Esophagus muscularis mucosa (tissue), 4 donors: ENCODE measurements at regions not wholly inside any gene's neighbourhood (a gene's known extent, or its start where the extent isn't known, plus 50 kb on each side); places are given as distances from the start of the nearest gene placed in this dataset.

Source experiments
- EP300 ChIP-seq: sonication (generic); formaldehyde crosslinking; IDR thresholded peaks from one replicate; pipeline ENCODE4 v1.6.1; 2017; ENCODE audit warnings: antibody characterized with exemption
- POLR2A ChIP-seq: fragments of 450-650 bp; IDR thresholded peaks from one replicate; pipeline ENCODE4 v1.6.1; 2017; ENCODE audit warnings: antibody characterized with exemption, moderate library complexity, mild to moderate bottlenecking, low read depth
- POLR2AphosphoS5 ChIP-seq, 2 donors: sonication (generic); formaldehyde crosslinking; IDR thresholded peaks; one replicate each; pipeline ENCODE4 v1.6.1; 2017; ENCODE audit warnings: antibody characterized with exemption in 2 of 2
- TF ChIP-seq, protein P1 (sequence below), 3 experiments: fragments of 200-600 bp in 2 of 3; fragments of 450-650 bp in 1 of 3; sonication (generic) in 2 of 3; IDR thresholded peaks; one replicate each; pipeline ENCODE4 v1.5.1; 2017 to 2019; ENCODE audit warnings: antibody characterized with exemption in 3 of 3, mild to moderate bottlenecking in 2 of 3, moderate library complexity in 1 of 3

DNA sequence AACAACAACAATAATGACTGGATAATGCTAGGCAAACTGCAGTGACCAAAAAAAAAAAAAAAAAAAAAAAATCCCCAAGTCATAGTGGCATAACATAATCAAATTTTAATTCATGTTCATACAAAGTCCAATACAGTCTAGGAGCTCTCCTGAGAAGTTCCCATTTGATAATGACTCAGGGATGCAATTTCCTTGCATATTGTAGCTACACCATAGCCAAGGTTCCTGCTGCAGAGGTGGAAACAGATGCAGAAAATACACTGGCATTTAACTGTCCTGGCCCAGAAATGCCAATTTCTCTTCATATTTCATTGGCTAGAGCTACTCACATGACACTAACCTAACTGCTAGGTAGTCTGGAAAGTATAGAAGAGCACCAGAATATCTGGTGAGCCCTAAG lies 72.2 kb upstream of the SLC12A2 start:
- TF ChIP-seq POLR2AphosphoS5 (IDR thresholded peaks at IDR 0.05) (no peak), POLR2A (no peak), EP300 (no peak)
- TF ChIP-seq, protein P1, sequence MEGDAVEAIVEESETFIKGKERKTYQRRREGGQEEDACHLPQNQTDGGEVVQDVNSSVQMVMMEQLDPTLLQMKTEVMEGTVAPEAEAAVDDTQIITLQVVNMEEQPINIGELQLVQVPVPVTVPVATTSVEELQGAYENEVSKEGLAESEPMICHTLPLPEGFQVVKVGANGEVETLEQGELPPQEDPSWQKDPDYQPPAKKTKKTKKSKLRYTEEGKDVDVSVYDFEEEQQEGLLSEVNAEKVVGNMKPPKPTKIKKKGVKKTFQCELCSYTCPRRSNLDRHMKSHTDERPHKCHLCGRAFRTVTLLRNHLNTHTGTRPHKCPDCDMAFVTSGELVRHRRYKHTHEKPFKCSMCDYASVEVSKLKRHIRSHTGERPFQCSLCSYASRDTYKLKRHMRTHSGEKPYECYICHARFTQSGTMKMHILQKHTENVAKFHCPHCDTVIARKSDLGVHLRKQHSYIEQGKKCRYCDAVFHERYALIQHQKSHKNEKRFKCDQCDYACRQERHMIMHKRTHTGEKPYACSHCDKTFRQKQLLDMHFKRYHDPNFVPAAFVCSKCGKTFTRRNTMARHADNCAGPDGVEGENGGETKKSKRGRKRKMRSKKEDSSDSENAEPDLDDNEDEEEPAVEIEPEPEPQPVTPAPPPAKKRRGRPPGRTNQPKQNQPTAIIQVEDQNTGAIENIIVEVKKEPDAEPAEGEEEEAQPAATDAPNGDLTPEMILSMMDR (IDR thresholded peaks at IDR 0.05), result no peak
